Mammary epithelial cell (primary cell): ENCODE measurements at regions not wholly inside any gene's neighbourhood (a gene's known extent, or its start where the extent isn't known, plus 50 kb on each side); places are given as distances from the start of the nearest gene placed in this dataset.

Experiments
- EZH2 ChIP-seq: IDR thresholded peaks from 2 replicates; pipeline ENCODE4 v1.6.1; 2012; ENCODE audit warnings: low read length, inconsistent platforms, borderline replicate concordance
- TF ChIP-seq, protein P1 (sequence below), 2 donors: IDR thresholded peaks in 1 of 2; conservative IDR thresholded peaks in 1 of 2; 2 replicates each; pipeline ENCODE4 v1.5.1; 2011 to 2012; ENCODE audit warnings: inconsistent platforms in 2 of 2, low read length in 2 of 2, mild to moderate bottlenecking in 2 of 2, control low read depth in 1 of 2, low read depth in 1 of 2; ENCODE audit not compliant: insufficient read depth in 1 of 2; ENCODE audit errors: extremely low read depth in 1 of 2

DNA sequence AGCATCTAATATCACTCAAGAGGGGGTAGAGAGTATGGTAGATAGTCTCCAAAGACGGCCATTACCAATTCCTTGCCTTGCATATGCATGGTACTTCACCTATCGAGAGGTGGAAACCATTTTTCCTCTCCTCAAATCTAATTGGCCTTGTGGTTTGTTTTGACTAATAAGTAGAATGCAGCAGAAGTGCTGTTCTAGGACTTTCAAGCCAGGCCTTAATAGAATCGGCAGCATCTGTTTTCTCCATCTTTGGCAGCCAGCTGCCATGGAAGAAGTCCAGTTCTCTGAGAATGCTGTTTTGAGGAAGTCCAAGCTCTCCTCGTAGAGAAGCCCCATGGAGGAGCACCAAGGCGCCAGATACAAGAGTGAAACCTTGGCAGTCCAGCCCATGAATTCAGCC, 59.1 kb upstream of the RASGRP1 start:
- TF ChIP-seq, protein P1, sequence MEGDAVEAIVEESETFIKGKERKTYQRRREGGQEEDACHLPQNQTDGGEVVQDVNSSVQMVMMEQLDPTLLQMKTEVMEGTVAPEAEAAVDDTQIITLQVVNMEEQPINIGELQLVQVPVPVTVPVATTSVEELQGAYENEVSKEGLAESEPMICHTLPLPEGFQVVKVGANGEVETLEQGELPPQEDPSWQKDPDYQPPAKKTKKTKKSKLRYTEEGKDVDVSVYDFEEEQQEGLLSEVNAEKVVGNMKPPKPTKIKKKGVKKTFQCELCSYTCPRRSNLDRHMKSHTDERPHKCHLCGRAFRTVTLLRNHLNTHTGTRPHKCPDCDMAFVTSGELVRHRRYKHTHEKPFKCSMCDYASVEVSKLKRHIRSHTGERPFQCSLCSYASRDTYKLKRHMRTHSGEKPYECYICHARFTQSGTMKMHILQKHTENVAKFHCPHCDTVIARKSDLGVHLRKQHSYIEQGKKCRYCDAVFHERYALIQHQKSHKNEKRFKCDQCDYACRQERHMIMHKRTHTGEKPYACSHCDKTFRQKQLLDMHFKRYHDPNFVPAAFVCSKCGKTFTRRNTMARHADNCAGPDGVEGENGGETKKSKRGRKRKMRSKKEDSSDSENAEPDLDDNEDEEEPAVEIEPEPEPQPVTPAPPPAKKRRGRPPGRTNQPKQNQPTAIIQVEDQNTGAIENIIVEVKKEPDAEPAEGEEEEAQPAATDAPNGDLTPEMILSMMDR (conservative IDR thresholded peaks at IDR 0.05 in 1 of 2, IDR thresholded peaks at IDR 0.05 in 1 of 2; ENCODE audit: extremely low read depth in 1 of 2, insufficient read depth in 1 of 2, low read depth in 1 of 2, low read length in 2 of 2) = no peak
- TF ChIP-seq EZH2 = no peak
